ENCODE measurements at regions not wholly inside any gene's neighbourhood (a gene's known extent, or its start where the extent isn't known, plus 50 kb on each side); places are given as distances from the start of the nearest gene placed in this dataset.

GRCh38 chr7:119228482-119228881 is 1004.0 kb downstream of the ANKRD7 start:
- TF ChIP-seq CTCF (IDR thresholded peaks at IDR 0.05 in 4 of 5, conservative IDR thresholded peaks at IDR 0.05 in 1 of 5) (no peak), POLR2A (IDR thresholded peaks at IDR 0.05) (no peak)

Measured in gastrocnemius medialis (tissue), 4 donors.